Karpas-422 (cell line): ENCODE measurements at regions not wholly inside any gene's neighbourhood (a gene's known extent, or its start where the extent isn't known, plus 50 kb on each side); places are given as distances from the start of the nearest gene placed in this dataset.

Experiments
- DNase-seq: peaks from one replicate; pipeline ENCODE4 v3.0.0-alpha.2; 2015
- H2AFZ ChIP-seq: fragments of 200-600 bp; sonication (generic); 2 replicates; pipeline ENCODE4 v1.6.1; 2014; ENCODE audit warnings: antibody characterized with exemption, low read length, mixed read lengths
- H3K27ac ChIP-seq: fragments of 200-600 bp; sonication (generic); 2 replicates; pipeline ENCODE4 v1.5.1; 2014; ENCODE audit warnings: mild to moderate bottlenecking, low read length, moderate library complexity
- H3K27me3 ChIP-seq: fragments of 200-600 bp; sonication (generic); 2 replicates; pipeline ENCODE4 v1.6.1; 2014; ENCODE audit warnings: low read length, mixed read lengths
- H3K36me3 ChIP-seq: fragments of 200-600 bp; sonication (generic); 2 replicates; pipeline ENCODE4 v1.6.1; 2014; ENCODE audit warnings: low read length, mixed read lengths; ENCODE audit not compliant: insufficient read depth
- H3K4me1 ChIP-seq: fragments of 200-600 bp; sonication (generic); 2 replicates; pipeline ENCODE4 v1.6.1; 2014; ENCODE audit warnings: mild to moderate bottlenecking, low read length, mixed read lengths
- H3K4me2 ChIP-seq: fragments of 200-600 bp; sonication (generic); 2 replicates; pipeline ENCODE4 v1.6.1; 2014; ENCODE audit warnings: low read length, low read depth, mild to moderate bottlenecking; ENCODE audit not compliant: poor library complexity, severe bottlenecking
- H3K4me3 ChIP-seq: fragments of 200-600 bp; sonication (generic); 2 replicates; pipeline ENCODE4 v1.5.1; 2014; ENCODE audit warnings: mild to moderate bottlenecking, antibody characterized with exemption, low read length, mixed read lengths
- H3K79me2 ChIP-seq: fragments of 200-600 bp; sonication (generic); 2 replicates; pipeline ENCODE4 v1.6.1; 2014; ENCODE audit warnings: mild to moderate bottlenecking, low read length, mixed read lengths
- H3K9ac ChIP-seq: fragments of 200-600 bp; sonication (generic); 2 replicates; pipeline ENCODE4 v1.6.0; 2014; ENCODE audit warnings: low read length
- H3K9me2 ChIP-seq: fragments of 200-600 bp; sonication (generic), shearing (Covaris generic); replicated peaks from 2 replicates; pipeline ENCODE4 v1.6.0; 2014; ENCODE audit warnings: mild to moderate bottlenecking, low read length, moderate library complexity; ENCODE audit not compliant: insufficient read depth
- H3K9me3 ChIP-seq: fragments of 300-700, 200-600 bp; sonication (generic); 2 replicates; pipeline ENCODE4 v1.6.1; 2014; ENCODE audit warnings: low read length, mixed read lengths
- H4K20me1 ChIP-seq: fragments of 200-600 bp; sonication (generic); 2 replicates; pipeline ENCODE4 v1.6.1; 2014; ENCODE audit warnings: mild to moderate bottlenecking, antibody characterized with exemption, low read length, low read depth; ENCODE audit not compliant: insufficient read depth

DNA sequence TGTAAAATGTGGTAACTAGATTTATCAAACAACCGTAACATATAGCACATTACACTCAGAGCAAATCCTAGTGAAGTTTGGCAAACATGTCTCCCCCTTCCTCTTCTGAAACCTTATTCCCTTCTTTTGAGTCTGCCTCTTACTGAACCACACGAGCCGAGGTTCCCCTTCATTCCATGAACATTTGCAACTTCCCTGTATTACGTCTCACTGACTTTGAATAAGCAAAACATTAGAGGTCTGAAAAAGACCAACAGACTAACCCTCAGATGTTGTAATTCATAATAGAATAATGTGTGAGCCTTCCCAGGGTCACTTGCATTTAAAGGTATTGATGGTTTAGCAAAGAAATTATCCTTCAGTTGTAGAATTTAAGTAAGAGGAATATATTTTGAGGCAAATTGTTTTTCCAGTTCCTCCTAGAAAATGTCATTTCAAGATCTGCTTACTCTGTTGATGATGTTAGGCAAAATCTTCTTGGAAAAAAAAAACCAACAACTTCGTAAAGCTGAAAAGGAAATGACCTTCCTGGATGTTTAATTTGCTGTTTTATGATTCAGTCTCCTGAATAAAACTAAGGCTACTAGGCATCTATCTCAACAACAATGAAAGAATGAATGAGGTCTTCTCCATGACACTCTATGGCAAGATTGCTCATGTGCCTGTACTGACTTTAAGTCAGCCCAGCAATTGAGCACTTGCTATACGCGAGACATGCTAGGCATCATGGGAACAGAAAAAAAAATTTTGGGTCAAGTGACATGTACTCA lies 296.9 kb upstream of the NECTIN3 start:
- no peak for DNase-seq
- Histone ChIP-seq H3K9ac (no peak overlapping the region), H3K9me2 (no peaks in the 10 kb centered on the region), H2AFZ (no peak overlapping the region), H3K4me1 (no peaks in the 10 kb centered on the region), H3K79me2 (no peaks in the 10 kb centered on the region), H3K36me3 (no peaks in the 10 kb centered on the region), H3K4me3 (no peak overlapping the region), H3K27ac (no peak overlapping the region), H3K4me2 (no peak overlapping the region), H3K9me3 (peaks cover 13% of the 10 kb centered on the region), H4K20me1 (no peaks in the 10 kb centered on the region), H3K27me3 (no peaks in the 10 kb centered on the region)

DNA sequence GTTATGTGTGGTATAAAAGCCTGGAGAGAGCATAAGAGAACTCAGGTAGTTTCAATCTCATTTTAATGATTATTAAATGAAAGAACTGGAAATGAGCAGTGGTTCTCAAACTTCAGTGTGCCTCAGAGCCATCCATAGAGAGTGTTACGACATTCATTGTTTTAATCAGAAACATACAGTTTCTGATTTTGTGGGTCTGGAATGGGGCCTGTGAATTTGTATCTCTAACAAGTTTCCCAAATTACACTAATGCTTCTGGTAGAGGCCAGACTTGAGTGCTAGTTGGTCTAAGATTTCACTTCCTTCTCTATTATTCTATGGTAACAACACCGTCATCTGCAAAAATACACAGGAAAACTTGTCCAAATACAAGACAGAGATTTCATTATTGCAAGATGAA lies 292.0 kb upstream of the NECTIN3 start:
- H3K9me3 ChIP-seq: peaks cover 15% of the 10 kb centered on the region
- H3K9me2 ChIP-seq: no peaks in the 10 kb centered on the region
- no peaks in the 10 kb centered on the region for H4K20me1 ChIP-seq
- H3K4me3 ChIP-seq: no peak overlapping the region
- no peaks in the 10 kb centered on the region for H3K27me3 ChIP-seq
- no peaks in the 10 kb centered on the region for H3K79me2 ChIP-seq
- no peak overlapping the region for H2AFZ ChIP-seq
- H3K36me3 ChIP-seq: no peaks in the 10 kb centered on the region
- DNase-seq: no peak
- no peaks in the 10 kb centered on the region for H3K4me1 ChIP-seq
- no peak overlapping the region for H3K4me2 ChIP-seq
- no peak overlapping the region for H3K27ac ChIP-seq
- H3K9ac ChIP-seq: no peak overlapping the region

- H3K9me2 ChIP-seq: no peaks in the 10 kb centered on the region
- H3K4me1 ChIP-seq: no peaks in the 10 kb centered on the region
- no peak overlapping the region for H3K4me2 ChIP-seq
These were observed 288.1 kb upstream of the NECTIN3 start for GRCh38 chr3:110783541-110783940.

DNA sequence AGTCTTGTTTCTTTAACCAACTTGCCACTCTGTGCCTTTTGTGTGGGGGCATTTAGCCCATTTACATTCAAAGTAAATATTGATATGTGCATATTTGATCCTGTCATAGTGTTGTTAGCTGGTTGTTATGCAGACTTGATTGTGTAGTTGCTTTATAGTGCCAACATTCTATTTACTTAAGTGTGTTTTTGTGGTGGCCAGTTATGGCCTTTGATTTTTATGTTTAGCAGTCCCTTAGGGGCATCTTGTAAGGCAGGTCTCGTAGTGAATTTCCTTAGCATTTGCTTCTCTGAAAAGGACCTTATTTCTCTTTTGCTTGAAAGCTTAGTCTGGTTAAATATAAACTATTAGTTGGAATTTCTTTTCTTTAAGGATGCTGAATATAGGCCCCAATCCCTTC lies 282.8 kb upstream of the NECTIN3 start:
- no peak overlapping the region for H3K27ac ChIP-seq
- H3K4me2 ChIP-seq: no peak overlapping the region
- no peaks in the 10 kb centered on the region for H3K4me1 ChIP-seq
- no peak overlapping the region for H2AFZ ChIP-seq
- H3K4me3 ChIP-seq: no peak overlapping the region
- H4K20me1 ChIP-seq: no peaks in the 10 kb centered on the region
- no peaks in the 10 kb centered on the region for H3K27me3 ChIP-seq
- H3K9me3 ChIP-seq: peaks cover 15% of the 10 kb centered on the region
- H3K9me2 ChIP-seq: no peaks in the 10 kb centered on the region
- no peak for DNase-seq
- no peaks in the 10 kb centered on the region for H3K36me3 ChIP-seq
- no peak overlapping the region for H3K9ac ChIP-seq
- H3K79me2 ChIP-seq: no peaks in the 10 kb centered on the region

More at GRCh38 chr3:110783541-110783940, 288.1 kb upstream of the NECTIN3 start:
- H3K27ac ChIP-seq: no peak overlapping the region
- no peak for DNase-seq
- no peaks in the 10 kb centered on the region for H4K20me1 ChIP-seq
- peaks cover 4% of the 10 kb centered on the region; the same call in 1 of the 2 replicates for H3K9me3 ChIP-seq
- no peak overlapping the region for H3K4me3 ChIP-seq
- no peaks in the 10 kb centered on the region for H3K27me3 ChIP-seq
- H3K79me2 ChIP-seq: no peaks in the 10 kb centered on the region
- no peaks in the 10 kb centered on the region for H3K36me3 ChIP-seq
- no peak overlapping the region for H2AFZ ChIP-seq
- no peak overlapping the region for H3K9ac ChIP-seq

- Histone ChIP-seq H3K79me2 (no peaks in the 10 kb centered on the region), H3K36me3 (no peaks in the 10 kb centered on the region), H3K27ac (no peak overlapping the region), H3K9me2 (no peaks in the 10 kb centered on the region), H3K9me3 (peaks cover 15% of the 10 kb centered on the region), H3K4me2 (no peak overlapping the region), H3K27me3 (no peaks in the 10 kb centered on the region), H4K20me1 (no peaks in the 10 kb centered on the region), H2AFZ (no peak overlapping the region), H3K4me1 (no peaks in the 10 kb centered on the region), H3K9ac (no peak overlapping the region), H3K4me3 (no peak overlapping the region)
- no peak for DNase-seq
These were observed 282.3 kb upstream of the NECTIN3 start for GRCh38 chr3:110789315-110789714.

- H3K27ac ChIP-seq: no peak overlapping the region
- no peaks in the 10 kb centered on the region for H3K9me2 ChIP-seq
- no peaks in the 10 kb centered on the region for H4K20me1 ChIP-seq
- no peak overlapping the region for H3K4me3 ChIP-seq
- H3K4me2 ChIP-seq: no peak overlapping the region
- no peaks in the 10 kb centered on the region for H3K36me3 ChIP-seq
- H2AFZ ChIP-seq: no peak overlapping the region
- no peak overlapping the region for H3K9ac ChIP-seq
- H3K27me3 ChIP-seq: no peaks in the 10 kb centered on the region
- no peak for DNase-seq
- no peaks in the 10 kb centered on the region for H3K79me2 ChIP-seq
- H3K4me1 ChIP-seq: no peaks in the 10 kb centered on the region
- H3K9me3 ChIP-seq: peaks cover 15% of the 10 kb centered on the region
These were observed 281.0 kb upstream of the NECTIN3 start for GRCh38 chr3:110790631-110791030.

- H3K79me2 ChIP-seq: no peaks in the 10 kb centered on the region
- H3K9me2 ChIP-seq: no peaks in the 10 kb centered on the region
- no peaks in the 10 kb centered on the region for H3K27me3 ChIP-seq
- H3K27ac ChIP-seq: no peak overlapping the region
- H3K36me3 ChIP-seq: no peaks in the 10 kb centered on the region
- no peak overlapping the region for H2AFZ ChIP-seq
- no peak overlapping the region for H3K4me2 ChIP-seq
- no peak for DNase-seq
- no peaks in the 10 kb centered on the region for H4K20me1 ChIP-seq
- peaks cover 15% of the 10 kb centered on the region for H3K9me3 ChIP-seq
- H3K9ac ChIP-seq: no peak overlapping the region
- no peak overlapping the region for H3K4me3 ChIP-seq
- no peaks in the 10 kb centered on the region for H3K4me1 ChIP-seq
These were observed 279.5 kb upstream of the NECTIN3 start for GRCh38 chr3:110791995-110792686.

DNA sequence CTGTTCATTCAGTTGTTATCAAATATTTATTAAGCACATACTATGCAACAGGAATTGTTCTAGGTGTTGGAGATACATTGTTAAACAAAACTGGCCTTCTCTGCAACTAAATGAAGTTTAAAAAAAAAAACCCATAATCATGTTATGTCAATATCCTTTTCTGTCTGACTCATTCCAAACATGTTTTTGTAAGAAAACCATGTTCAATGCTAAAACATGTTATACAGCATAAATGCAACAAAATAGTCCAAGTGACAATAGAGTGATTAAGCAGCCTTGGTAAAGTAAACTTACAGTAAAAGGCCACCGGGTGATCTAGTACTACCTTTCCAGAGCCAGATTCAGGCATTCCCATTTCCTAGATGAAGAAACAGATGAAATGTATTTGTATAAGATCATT lies 278.0 kb upstream of the NECTIN3 start:
- Histone ChIP-seq H3K27ac (no peak overlapping the region), H3K9me2 (no peaks in the 10 kb centered on the region), H3K27me3 (no peaks in the 10 kb centered on the region), H3K9ac (no peak overlapping the region), H3K4me3 (no peak overlapping the region), H3K79me2 (no peaks in the 10 kb centered on the region), H3K4me1 (no peaks in the 10 kb centered on the region), H3K36me3 (no peaks in the 10 kb centered on the region), H2AFZ (no peak overlapping the region), H3K9me3 (peaks cover 15% of the 10 kb centered on the region), H4K20me1 (no peaks in the 10 kb centered on the region), H3K4me2 (no peak overlapping the region)
- DNase-seq: no peak
